KBM-7 (cell line): ENCODE measurements at regions not wholly inside any gene's neighbourhood (a gene's known extent, or its start where the extent isn't known, plus 50 kb on each side); places are given as distances from the start of the nearest gene placed in this dataset.
A peak's percentile ranks its signal among the peaks of the same experiment; 100 is the strongest.

Source experiments
- DNase-seq: peaks from one replicate; pipeline ENCODE4 v3.0.0-alpha.2; 2015
- in situ Hi-C: fragments of 300-500 bp; cut with MboI; formaldehyde crosslinking; loops from 2 replicates; pipeline ENCODE4 v1.14.3; 2020; ENCODE audit warnings: low sequenced_read_pairs, low pct_unique_long_range_greater_than_20kb, mixed read lengths

DNA sequence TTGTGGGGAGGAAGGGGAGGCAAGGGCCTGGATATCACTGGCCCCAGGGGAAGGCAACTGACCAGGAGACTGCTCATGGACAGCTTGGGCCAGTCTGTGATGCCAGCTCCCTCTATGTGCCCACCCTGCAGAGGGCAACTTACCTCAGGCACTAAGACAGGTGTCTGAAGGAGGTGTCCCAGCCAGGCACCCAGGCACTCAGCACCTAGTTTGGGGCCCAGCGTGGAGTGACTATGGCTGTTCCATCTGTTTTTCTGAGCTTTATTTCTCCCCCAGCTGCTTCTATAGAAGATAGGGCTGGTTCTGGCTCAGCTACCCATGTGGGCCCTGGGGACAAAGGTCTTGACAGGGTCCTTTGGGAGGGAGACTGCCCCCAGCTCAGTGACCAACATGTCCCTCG, 150.6 kb upstream of the PCBD1 start:
- in situ Hi-C loops: no loop called here
- no peak for DNase-seq

GRCh38 chr10:71039551-71039950, 151.2 kb upstream of the PCBD1 start:
- DNase-seq: no peak
- in situ Hi-C loops: no loop called here

GRCh38 chr10:71040343-71040742, 152.0 kb upstream of the PCBD1 start:
- DNase-seq: no peak
- in situ Hi-C loops: no loop called here

DNA sequence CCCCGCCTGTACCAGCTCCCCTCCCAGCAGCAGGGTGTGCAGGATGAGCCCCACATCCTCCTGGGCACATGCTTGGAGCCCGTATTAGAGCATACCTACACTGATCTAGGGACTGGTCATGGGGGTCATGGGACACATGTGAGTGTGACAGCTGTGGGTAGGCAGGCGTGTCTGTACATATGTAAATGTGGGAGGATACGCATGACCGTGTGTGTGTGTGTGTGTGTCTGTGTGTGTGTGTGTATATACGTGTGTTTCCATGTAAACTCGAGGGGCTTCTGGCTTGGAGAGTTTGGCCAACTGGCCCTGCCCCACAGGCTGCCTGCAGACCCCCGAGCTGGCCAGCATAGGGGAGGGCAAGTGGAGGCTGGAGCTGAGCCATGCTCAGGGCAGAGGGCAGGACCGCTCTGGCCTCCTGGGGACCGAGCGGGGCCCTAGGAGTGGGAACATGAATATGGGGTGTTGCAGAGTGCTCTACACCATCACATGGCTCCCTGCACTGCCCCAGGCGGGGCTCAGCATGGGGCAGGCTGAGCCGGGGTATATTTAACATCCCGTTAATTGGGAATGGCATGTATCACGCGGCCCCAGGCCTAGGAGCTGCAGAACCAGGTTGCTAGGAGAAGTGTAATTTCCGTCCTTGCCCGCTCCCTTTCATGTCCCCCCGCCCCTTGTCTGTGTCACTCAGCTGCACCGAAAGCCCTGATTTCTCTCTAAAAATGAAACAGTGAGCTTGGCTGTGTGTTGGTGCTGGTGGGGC, 152.7 kb upstream of the PCBD1 start:
- in situ Hi-C loops: no loop called here
- no peak for DNase-seq

- no peak for DNase-seq
- in situ Hi-C loops: no loop called here
Measured at GRCh38 chr10:71042216-71042615, 153.9 kb upstream of the PCBD1 start.

DNA sequence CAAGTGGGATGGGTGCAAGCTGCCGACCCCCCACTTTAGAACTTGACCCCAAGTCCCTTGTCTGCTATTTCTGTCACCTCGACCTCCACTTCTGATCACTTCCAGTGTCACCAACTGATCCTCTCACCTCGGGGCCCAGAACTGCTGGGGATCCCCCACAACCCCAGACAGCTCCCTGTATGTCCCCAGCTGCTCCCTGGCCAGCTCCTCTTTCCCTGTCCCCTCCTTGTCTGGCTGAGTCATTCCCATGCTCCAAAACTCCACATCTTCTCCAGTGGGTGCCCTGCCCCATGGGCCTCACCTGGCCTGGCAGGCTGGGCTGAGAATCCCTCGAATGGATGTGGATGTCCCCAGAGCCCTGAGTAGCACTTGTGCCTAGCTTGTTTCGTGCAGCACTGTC, 154.3 kb upstream of the PCBD1 start:
- in situ Hi-C loops: no loop called here
- no peak for DNase-seq

DNA sequence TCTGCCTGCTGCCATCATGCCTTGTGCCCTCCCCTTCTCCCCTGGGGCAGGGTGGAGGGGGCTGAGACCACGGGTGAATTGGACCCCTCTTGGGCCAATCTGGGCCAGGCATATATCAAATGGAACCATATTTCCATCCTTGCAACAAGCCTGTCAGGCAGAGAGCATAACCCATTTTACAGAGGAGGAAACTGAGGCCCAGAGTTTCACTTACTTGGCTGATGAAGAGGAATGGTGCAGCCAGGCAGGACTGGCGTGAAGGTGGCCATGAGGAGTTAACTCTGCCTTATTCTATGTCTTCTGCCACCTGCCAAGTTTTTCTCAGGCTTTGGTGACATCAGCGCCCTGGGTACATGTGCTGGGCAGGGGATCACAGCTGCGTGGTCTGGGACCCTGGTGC, 155.5 kb upstream of the PCBD1 start:
- no peak for DNase-seq

DNA sequence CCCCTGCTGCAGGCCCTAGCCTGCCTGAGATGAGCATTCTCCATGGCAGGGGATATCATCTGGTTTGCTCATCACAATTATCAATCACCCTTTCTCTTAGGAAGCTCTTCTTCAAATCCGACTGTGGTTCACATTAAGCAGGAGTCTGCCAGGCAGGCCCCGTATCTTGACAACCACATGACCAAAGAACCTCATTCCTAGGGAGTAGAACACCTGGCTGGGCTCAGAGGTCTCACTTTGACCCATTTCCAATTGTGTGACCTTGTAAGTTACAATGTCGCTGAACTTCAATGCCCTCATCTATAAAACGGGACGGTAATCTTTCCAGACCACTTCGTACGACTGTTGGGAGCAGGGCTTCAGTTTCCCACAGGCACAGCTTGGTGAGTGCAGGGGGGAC, 156.4 kb upstream of the PCBD1 start:
- in situ Hi-C loops: no loop called here
- no peak for DNase-seq

More for the DNA sequence above, 155.5 kb upstream of the PCBD1 start:
- in situ Hi-C loops: no loop called here

- in situ Hi-C loops: no loop called here
- DNase-seq: peak; percentile 44
Measured at GRCh38 chr10:71045204-71045809, 156.9 kb upstream of the PCBD1 start.

DNA sequence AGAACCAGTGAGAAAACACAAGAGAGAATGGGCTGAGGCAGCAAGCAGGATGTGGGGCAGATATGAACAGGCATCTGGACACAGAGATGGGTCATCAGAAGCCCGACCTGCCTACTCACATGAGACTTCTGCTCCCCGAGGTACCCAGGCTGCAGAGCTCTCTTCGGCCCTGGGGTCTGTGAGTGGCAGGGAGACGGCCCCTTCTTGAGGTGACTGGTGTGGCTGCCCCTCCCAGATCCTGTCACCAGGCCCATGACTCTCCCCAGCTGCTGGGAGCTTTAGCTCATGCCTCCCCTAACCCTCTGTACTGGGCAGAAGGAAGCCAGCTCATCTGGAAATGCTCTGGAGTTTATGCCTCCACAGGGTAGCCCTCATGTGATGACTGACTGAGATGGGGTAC, 157.6 kb upstream of the PCBD1 start:
- DNase-seq: no peak
- in situ Hi-C loops: no loop called here

- no peak for DNase-seq
- in situ Hi-C loops: no loop called here
Measured at GRCh38 chr10:71046747-71047146, 158.4 kb upstream of the PCBD1 start.

DNA sequence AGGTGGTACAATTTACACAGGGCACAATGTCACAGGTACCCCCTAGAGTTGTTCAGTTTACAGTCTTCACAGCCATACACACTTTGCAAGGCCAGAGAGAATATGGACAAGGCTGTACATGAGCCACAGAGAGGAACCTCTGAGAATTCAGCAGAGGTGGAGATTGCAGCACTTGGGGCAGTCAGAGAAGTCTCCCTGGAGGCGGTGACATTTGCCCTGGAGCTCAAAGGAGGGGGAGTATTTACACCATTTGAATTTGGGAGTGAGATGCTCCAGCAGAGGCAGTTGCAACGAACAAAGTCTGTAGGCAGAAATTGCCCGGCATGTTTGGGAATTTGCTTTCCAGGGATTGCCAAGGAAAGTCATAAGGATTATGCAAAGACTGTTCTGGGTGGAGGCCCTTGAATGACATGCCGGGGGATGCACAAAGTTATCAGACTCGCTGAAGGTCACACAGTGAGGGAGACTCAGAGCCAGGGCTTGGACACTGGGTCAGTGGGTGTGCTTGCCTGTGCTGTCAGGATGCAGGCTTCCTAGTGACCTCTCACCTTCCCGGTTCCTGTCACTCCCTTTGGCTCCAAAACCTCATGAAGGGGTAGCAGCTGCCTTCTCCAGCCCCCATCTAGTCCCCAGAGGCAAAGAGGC, 160.7 kb upstream of the PCBD1 start:
- no peak for DNase-seq
- in situ Hi-C loops: no loop called here

- in situ Hi-C loops: no loop called here
- no peak for DNase-seq
Measured at GRCh38 chr10:71049994-71050393, 161.6 kb upstream of the PCBD1 start.

- no peak for DNase-seq
- in situ Hi-C loops: no loop called here
Measured at GRCh38 chr10:71052076-71052660, 160.2 kb upstream of the UNC5B start.

GRCh38 chr10:71052708-71053107, 159.7 kb upstream of the UNC5B start:
- in situ Hi-C loops: no loop called here
- DNase-seq: no peak

- DNase-seq: no peak
- in situ Hi-C loops: no loop called here
Measured at GRCh38 chr10:71053169-71053895, 159.0 kb upstream of the UNC5B start.

- in situ Hi-C loops: no loop called here
- no peak for DNase-seq
Measured at GRCh38 chr10:71058308-71058707, 154.1 kb upstream of the UNC5B start.

GRCh38 chr10:71059054-71059818, 153.1 kb upstream of the UNC5B start:
- in situ Hi-C loops: no loop called here
- DNase-seq: no peak

DNA sequence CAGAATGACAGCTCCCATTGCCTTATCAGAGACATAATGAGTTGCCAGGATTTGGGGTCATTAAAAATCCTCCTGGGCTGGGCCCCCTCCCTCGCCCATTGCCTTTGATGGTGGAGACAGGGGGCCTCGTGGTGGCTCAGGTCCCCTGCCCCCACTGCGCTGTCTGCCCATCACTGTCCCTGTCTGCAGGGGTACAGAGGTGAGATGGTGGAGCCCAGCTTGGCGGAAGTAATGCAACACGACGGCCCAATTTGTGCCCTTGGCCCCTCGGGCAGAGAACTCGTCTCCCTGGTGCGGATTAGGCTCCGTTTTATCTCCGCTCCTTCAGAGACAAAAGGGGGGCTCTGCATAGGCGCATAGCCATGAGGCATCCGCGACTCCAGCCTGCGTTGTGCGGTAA, 152.4 kb upstream of the UNC5B start:
- no peak for DNase-seq
- in situ Hi-C loops: no loop called here
